SKM-1 treated with dmso at 0.1 percent for 144 hours (cell line): ENCODE measurements at regions not wholly inside any gene's neighbourhood (a gene's known extent, or its start where the extent isn't known, plus 50 kb on each side); places are given as distances from the start of the nearest gene placed in this dataset.
"Not testable (repeated sequence)": the region's sequence is repeated elsewhere in the genome, so short reads cannot be mapped to it uniquely, and the experiment has no call there.

Experiments
- DNase-seq: peaks from one replicate; lab custom pipeline; 2025; ENCODE audit not compliant: unreplicated experiment; lab: John Stamatoyannopoulos, UW

DNA sequence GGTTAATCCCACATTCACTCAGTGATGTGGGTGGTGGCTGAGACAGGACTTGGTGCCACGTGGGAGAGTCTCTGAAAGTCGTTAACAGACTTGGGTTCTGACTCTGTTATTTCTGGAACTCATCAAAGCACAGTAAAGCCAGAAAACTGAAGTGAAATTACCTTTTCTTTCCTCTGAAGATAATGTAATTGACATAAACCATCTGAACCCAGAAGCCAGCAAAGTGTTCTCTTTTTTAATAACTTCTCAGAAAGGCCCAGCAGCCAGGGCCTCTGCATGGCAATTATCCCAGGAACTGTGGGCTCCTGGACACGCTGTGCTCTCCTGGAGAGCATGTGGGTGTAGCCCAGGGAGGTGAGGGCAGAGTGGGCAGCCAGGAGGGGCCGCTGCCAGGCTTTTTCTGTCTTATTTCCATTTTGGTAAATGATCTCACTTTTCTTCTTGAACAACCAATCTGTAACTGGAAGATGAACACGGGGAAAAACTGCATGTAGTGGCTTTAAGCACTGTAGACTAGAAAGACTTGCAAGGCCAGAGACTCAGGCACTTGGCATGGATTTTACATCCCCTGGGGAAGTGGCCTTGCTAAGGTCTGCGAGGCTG, 444.1 kb upstream of the TMEM132C start:
- no peak for DNase-seq

GRCh38 chr12:127823801-127824200, 443.2 kb upstream of the TMEM132C start:
- no peak for DNase-seq

- DNase-seq, result no peak
These were observed 437.5 kb upstream of the TMEM132C start for GRCh38 chr12:127829281-127830064.

DNA sequence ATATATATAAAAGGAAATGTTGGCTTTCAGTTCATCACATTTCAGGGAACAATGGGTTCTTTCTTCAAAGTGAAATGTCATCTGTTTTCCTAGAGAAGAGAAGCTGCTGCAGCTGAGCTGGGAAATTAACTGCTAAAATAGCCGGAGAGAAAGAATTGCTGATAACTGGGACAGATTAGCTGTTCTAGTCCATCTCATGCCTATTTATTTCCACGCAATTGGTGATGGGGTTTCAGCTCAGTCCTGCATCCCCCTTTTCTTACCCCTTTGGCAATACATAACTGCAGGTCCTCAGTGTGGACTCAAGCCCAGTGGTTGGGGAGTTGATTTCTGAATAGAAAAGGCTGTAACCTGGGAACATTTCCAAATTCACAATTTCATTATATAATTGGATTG, 436.9 kb upstream of the TMEM132C start:
- no peak for DNase-seq

- DNase-seq, result no peak
These were observed 436.2 kb upstream of the TMEM132C start for GRCh38 chr12:127830730-127831129.

DNA sequence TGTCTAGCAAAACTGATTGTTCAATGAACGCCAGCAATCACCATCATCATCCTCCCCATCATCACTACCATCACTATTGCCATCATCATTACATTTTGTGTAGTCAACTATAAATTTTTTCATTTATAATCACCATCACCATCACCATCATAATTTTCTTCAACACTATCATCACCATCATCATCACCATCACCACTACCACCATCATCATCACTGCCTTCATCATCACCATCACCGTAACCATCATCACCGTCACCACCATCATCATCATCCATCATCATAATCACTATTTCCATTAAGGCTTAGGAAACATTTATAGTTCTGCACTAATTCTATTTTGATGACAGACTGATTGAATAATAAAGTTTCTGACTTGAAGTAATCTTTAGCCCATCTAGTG, 434.8 kb upstream of the TMEM132C start:
- no peak for DNase-seq

DNA sequence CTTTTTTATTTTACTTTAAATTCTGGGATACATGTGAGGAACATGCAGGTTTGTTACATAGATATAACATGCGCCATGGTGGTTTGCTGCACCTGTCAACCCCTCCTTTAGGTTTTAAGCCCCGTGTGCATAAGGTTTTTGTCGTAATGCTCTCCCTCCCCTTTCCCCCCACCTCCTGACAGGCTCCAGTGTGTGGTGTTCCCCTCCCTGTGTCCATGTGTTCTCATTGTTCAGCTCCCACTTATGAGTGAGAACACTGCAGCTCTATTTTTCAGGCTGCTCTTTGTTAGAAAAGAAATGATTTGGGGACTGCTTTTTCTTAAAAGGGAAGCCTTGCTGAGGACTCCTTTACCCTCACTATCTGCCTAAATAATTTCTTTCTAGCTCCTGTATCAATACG, 430.2 kb upstream of the TMEM132C start:
- not testable (repeated sequence) for DNase-seq

DNA sequence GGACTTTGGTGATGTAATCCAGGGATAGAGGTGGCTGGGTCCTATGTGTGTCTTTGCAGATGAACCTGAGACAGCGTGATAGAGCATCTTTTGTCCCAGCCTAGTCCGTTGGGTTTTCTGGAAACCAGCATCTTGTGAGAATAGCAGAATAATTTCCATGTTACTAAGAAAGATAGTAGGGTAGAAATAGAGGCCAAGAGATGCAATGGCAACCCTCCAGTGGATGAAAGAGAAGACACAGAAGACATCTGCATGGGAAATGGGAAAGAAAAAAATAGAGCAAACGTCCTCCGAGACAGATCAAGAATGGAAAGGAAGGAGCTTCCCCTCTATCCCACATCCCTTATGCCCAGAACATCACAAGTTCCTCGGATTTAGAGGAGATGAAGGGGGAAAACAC, 409.3 kb upstream of the TMEM132C start:
- no peak for DNase-seq

GRCh38 chr12:127860536-127860935, 406.4 kb upstream of the TMEM132C start:
- no peak for DNase-seq

- no peak for DNase-seq
These were observed 405.6 kb upstream of the TMEM132C start for GRCh38 chr12:127861406-127861805.

- no peak for DNase-seq
These were observed 393.7 kb upstream of the TMEM132C start for GRCh38 chr12:127873306-127873705.

GRCh38 chr12:127881371-127882140, 385.4 kb upstream of the TMEM132C start:
- DNase-seq, result no peak

DNA sequence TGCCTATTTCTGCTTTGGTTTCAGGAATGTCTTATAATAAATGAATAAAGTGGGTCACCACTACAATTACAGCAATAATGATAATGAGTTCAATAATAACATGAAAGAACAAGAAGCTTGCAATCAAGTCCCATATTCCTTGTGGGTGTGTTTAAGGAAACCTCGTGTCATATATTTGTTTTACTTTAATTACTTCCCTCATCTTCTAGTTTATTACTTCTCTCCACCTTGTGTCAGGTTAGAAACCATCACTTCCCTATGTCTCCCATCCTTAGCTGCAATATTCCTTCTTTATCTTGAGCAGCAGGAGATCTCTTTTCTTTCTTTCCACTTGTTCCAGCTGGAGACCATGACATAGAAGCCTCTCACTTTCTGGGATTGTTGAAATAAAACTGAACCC, 384.0 kb upstream of the TMEM132C start:
- DNase-seq, result no peak

DNA sequence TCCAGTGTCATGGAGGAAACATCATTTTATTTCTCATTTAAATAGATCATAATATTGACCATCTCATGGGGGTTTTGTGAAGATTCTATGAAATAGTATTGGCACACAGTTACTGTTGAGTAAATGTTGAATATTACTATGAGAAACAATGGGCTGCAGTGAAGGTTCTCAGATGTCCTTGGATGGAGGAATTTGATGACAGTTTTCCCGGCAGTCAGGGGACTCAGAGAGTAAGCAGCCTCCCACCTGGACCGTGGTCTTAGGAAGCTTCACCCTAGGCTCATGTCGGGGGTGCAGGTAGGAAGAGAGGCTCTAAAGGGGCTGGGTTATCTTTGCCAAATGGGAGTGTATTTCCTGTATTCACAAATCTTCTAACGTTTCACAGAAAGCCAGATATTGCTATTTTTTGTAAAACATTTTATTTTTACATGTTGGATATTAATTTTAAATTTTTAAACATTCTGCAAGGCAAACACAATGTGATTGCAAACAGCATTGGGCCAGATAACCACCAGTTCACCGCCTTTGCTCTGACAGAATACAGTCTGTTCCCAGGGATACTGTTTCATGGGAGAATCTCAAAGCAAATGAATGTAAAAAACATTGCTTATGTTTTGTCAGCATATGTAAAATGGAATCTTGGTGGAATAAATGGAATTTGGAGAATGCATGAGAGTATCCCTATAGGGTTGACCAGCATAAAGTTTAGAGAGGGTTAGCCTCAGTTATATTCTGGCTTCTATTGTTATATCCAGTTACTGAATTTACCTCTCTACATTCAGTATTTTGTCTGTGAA, 380.8 kb upstream of the TMEM132C start:
- DNase-seq, result no peak

- DNase-seq, result no peak
These were observed 380.1 kb upstream of the TMEM132C start for GRCh38 chr12:127886827-127887226.

GRCh38 chr12:127888943-127889719, 377.8 kb upstream of the TMEM132C start:
- DNase-seq, result no peak

DNA sequence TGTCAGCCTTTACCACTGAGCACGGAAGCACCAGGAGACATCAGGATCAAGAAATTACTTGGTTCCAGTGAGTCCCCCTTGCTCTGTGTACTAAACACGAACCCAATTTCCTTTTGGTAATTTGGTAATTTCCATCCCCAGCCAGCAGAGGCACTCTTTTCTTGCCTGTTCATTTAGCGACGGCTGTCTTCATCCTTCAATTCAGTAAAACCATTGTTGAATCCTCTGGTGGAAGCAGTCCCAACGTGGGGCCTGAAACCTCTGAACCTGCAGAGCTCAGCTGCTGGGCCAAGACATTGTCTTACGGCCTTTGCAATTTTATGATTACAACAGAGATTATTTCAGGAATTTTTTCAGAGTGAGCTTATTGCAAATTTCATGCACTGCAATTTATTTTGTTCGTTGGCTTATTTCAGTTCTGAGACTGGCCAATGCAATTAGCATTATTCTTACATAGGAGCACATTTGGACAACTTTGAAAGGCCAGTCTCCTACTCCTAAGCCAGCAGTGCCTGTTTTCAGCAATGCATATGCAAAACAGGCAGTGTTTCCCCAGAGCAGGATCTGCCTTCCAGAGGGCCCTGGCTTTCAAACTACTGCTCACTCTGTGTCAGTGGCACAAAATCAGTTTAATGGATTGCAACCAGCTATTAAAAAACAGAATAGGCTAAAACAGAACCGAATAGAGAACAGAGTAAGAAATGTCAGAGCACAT, 372.9 kb upstream of the TMEM132C start:
- no peak for DNase-seq

DNA sequence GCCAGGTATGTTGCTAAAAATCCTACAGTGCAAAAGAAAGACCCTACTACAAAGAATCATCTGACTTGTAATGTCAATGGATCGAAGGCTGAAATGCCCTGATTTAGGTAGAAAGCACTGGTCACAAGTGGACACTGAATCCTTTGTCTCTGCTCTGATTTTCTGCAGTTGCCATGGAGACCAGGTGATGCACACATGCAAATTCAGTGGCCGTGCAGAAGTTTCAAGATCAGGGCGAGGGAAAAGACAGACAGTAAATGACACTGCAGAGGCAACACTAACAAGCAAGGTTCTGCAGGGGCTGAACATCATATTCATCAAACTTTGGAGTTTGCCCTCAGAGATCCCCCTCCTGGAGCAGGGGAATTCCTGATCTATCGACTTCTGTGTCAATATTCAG, 370.3 kb upstream of the TMEM132C start:
- no peak for DNase-seq

DNA sequence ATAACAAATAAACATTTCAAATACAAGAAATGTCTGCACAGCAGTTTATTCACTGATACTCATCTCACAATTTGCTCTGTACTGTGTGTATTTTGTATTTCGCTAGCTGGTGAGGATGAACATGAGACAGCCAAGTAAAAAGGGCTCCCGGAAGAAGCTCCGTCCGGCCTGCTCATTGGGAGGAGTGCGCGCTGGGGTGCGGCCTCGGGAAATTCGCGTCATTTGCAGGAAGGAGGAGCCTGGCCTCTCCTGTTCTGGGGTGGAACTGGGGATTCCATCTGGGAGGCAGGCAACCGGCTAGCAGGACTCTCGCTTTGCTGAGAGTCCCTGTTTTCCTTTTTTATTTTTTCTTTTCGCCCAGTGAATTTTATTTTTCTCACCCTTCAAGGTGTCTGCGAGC, 368.4 kb upstream of the TMEM132C start:
- no peak for DNase-seq

DNA sequence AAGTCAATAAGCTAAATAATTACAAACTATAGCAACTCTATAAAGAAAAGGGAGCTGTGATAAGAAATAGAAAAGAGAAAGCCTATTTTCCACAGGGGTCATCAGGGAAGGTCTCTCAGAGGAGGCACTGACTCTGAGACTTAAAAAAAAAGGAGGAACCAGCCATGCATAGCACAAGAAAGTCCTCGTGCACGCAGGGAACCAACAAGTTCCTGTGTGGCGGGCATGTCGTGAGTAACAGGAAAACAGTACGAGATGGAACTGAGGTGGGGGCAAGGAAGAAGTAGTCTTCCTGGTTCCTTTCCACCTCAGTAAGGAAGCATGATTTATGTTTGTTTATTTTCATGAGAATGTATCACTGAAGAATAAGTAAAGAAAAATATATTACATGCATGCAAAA, 367.0 kb upstream of the TMEM132C start:
- DNase-seq, result no peak
